Trophoblast cell (in vitro differentiated cells and primary cell): ENCODE measurements at regions not wholly inside any gene's neighbourhood (a gene's known extent, or its start where the extent isn't known, plus 50 kb on each side); places are given as distances from the start of the nearest gene placed in this dataset.

Experiments
- DNase-seq, 2 donors: peaks; one replicate each; pipeline ENCODE4 v3.0.0-alpha.2; 2016
- H2AFZ ChIP-seq: 2 replicates; pipeline ENCODE4 v1.6.1; 2013; ENCODE audit warnings: low read length, moderate library complexity, mild to moderate bottlenecking; ENCODE audit not compliant: insufficient read depth, poor library complexity
- H2AK5ac ChIP-seq: 2 replicates; pipeline ENCODE4 v1.6.1; 2013; ENCODE audit warnings: mild to moderate bottlenecking, low read length
- H2BK120ac ChIP-seq: 2 replicates; pipeline ENCODE4 v1.6.1; 2013; ENCODE audit warnings: low read length, mild to moderate bottlenecking, moderate library complexity; ENCODE audit not compliant: insufficient read depth, poor library complexity
- H2BK12ac ChIP-seq: 2 replicates; pipeline ENCODE4 v1.6.1; 2013; ENCODE audit warnings: mild to moderate bottlenecking, low read length, moderate library complexity
- H2BK5ac ChIP-seq: 2 replicates; pipeline ENCODE4 v1.6.1; 2013; ENCODE audit warnings: low read length, low read depth, moderate library complexity, mild to moderate bottlenecking; ENCODE audit not compliant: poor library complexity
- H3K14ac ChIP-seq: 2 replicates; pipeline ENCODE4 v1.6.1; 2013; ENCODE audit warnings: mild to moderate bottlenecking, low read length
- H3K18ac ChIP-seq: 2 replicates; pipeline ENCODE4 v1.6.1; 2013; ENCODE audit warnings: mild to moderate bottlenecking, low read length
- H3K23ac ChIP-seq: 2 replicates; pipeline ENCODE4 v1.6.1; 2013; ENCODE audit warnings: low read length
- H3K27ac ChIP-seq: 2 replicates; pipeline ENCODE4 v1.5.1; 2013; ENCODE audit warnings: low read depth, mild to moderate bottlenecking, inconsistent platforms, low read length, moderate library complexity
- H3K27me3 ChIP-seq: 2 replicates; pipeline ENCODE4 v1.6.1; 2013; ENCODE audit warnings: inconsistent platforms, mild to moderate bottlenecking, low read length, moderate library complexity; ENCODE audit not compliant: insufficient read depth
- H3K36me3 ChIP-seq, 2 experiments: 1 replicate in 1 of 2; 2 replicates in 1 of 2; pipeline ENCODE4 v1.6.1; 2013; ENCODE audit warnings: low read length in 2 of 2, mild to moderate bottlenecking in 2 of 2, moderate library complexity in 1 of 2; ENCODE audit not compliant: insufficient read depth in 2 of 2, control insufficient read depth in 1 of 2
- H3K4ac ChIP-seq: 2 replicates; pipeline ENCODE4 v1.6.1; 2013; ENCODE audit warnings: low read depth, mild to moderate bottlenecking, low read length, moderate library complexity
- H3K4me1 ChIP-seq, 2 experiments: 1 replicate in 1 of 2; 2 replicates in 1 of 2; pipeline ENCODE4 v1.6.1; 2013; ENCODE audit warnings: low read length in 2 of 2, mild to moderate bottlenecking in 2 of 2, moderate library complexity in 1 of 2; ENCODE audit not compliant: insufficient read depth in 2 of 2, control insufficient read depth in 1 of 2
- H3K4me2 ChIP-seq: 2 replicates; pipeline ENCODE4 v1.6.1; 2013; ENCODE audit warnings: inconsistent platforms, mild to moderate bottlenecking, low read length, moderate library complexity
- H3K4me3 ChIP-seq: 2 replicates; pipeline ENCODE4 v1.5.1; 2013; ENCODE audit warnings: mild to moderate bottlenecking, low read depth, low read length, inconsistent platforms
- H3K79me1 ChIP-seq: one replicate; pipeline ENCODE4 v1.6.1; 2013; ENCODE audit warnings: low read length
- H3K79me2 ChIP-seq: 2 replicates; pipeline ENCODE4 v1.6.1; 2013; ENCODE audit warnings: low read length, mild to moderate bottlenecking; ENCODE audit not compliant: control insufficient read depth, insufficient read depth, poor library complexity
- H3K9ac ChIP-seq: 2 replicates; pipeline ENCODE4 v1.6.1; 2013; ENCODE audit warnings: mild to moderate bottlenecking, low read length
- H3K9me3 ChIP-seq: 2 replicates; pipeline ENCODE4 v1.6.1; 2013; ENCODE audit warnings: low read depth, mild to moderate bottlenecking, control low read depth, inconsistent platforms, low read length; ENCODE audit not compliant: insufficient read depth
- H4K12ac ChIP-seq: 2 replicates; pipeline ENCODE4 v1.6.1; 2013; ENCODE audit warnings: low read depth, mild to moderate bottlenecking, low read length, moderate library complexity
- H4K8ac ChIP-seq: 2 replicates; pipeline ENCODE4 v1.6.1; 2013; ENCODE audit warnings: low read depth, mild to moderate bottlenecking, low read length, moderate library complexity
- H4K91ac ChIP-seq: one replicate; pipeline ENCODE4 v1.6.1; 2013; ENCODE audit warnings: low read depth, mild to moderate bottlenecking, low read length, moderate library complexity
- WGBS: extraction: QIAGEN DNeasy Blood & Tissue Kit; methylation state at CpG from one replicate; pipeline ENCODE4 v1.1.7; 2013; ENCODE audit warnings: missing lambda C conversion rate; ENCODE audit not compliant: insufficient read length, insufficient coverage; ENCODE audit errors: extremely low coverage; 5-methylcytosine and 5-hydroxymethylcytosine counted together

GRCh38 chr20:10784554-10785183 lies 110.9 kb upstream of the JAG1 start:
- H2BK120ac ChIP-seq, result no peak overlapping the region
- no peak overlapping the region for H3K27ac ChIP-seq
- H4K12ac ChIP-seq, result no peak overlapping the region
- H4K8ac ChIP-seq, result no peak overlapping the region
- no peak for DNase-seq
- H3K18ac ChIP-seq, result no peak overlapping the region
- H3K4me3 ChIP-seq, result no peak overlapping the region
- no peaks in the 10 kb centered on the region for H3K9me3 ChIP-seq
- no peak overlapping the region for H2AFZ ChIP-seq
- H3K23ac ChIP-seq, result no peak overlapping the region
- H3K79me1 ChIP-seq, result no peaks in the 10 kb centered on the region
- peaks cover 5% of the 10 kb centered on the region for H3K27me3 ChIP-seq
- H3K4me2 ChIP-seq, result no peak overlapping the region
- H3K79me2 ChIP-seq, result no peaks in the 10 kb centered on the region
- no peak overlapping the region for H4K91ac ChIP-seq
- no peak overlapping the region for H2AK5ac ChIP-seq
- H3K4me1 ChIP-seq, result peaks cover 0 to 6% of the 10 kb centered on the region in 2 experiments
- H3K4ac ChIP-seq, result no peak overlapping the region
- H2BK5ac ChIP-seq, result no peak overlapping the region
- H3K9ac ChIP-seq, result no peak overlapping the region
- no peaks in the 10 kb centered on the region for H3K36me3 ChIP-seq
- no peak overlapping the region for H2BK12ac ChIP-seq
- WGBS, result no CpG with 5 or more reads among the region's 6 CpGs
- H3K14ac ChIP-seq, result no peak overlapping the region

- Histone ChIP-seq H3K4ac (no peak overlapping the region), H3K23ac (no peak overlapping the region), H3K4me1 (peaks cover 0 to 10% of the 10 kb centered on the region in 2 experiments), H3K79me1 (no peaks in the 10 kb centered on the region), H3K4me2 (no peak overlapping the region), H2AFZ (no peak overlapping the region), H3K27me3 (peaks cover 5% of the 10 kb centered on the region), H2AK5ac (no peak overlapping the region), H3K9ac (no peak overlapping the region), H4K8ac (no peak overlapping the region), H3K9me3 (no peaks in the 10 kb centered on the region), H3K27ac (no peak overlapping the region), H3K36me3 (no peaks in the 10 kb centered on the region), H3K14ac (no peak overlapping the region), H4K91ac (no peak overlapping the region), H4K12ac (no peak overlapping the region), H2BK12ac (no peak overlapping the region), H2BK120ac (no peak overlapping the region), H3K4me3 (no peak overlapping the region), H2BK5ac (no peak overlapping the region), H3K79me2 (no peaks in the 10 kb centered on the region), H3K18ac (no peak overlapping the region)
- DNase-seq, result no peak
- WGBS, result no CpG with 5 or more reads among the region's 1 CpG
These were observed 112.9 kb upstream of the JAG1 start for GRCh38 chr20:10786678-10787077.

- no peak overlapping the region for H2AK5ac ChIP-seq
- no peak overlapping the region for H2BK120ac ChIP-seq
- peaks cover 0 to 10% of the 10 kb centered on the region in 2 experiments for H3K4me1 ChIP-seq
- no peaks in the 10 kb centered on the region for H3K36me3 ChIP-seq
- H4K91ac ChIP-seq, result no peak overlapping the region
- H2BK12ac ChIP-seq, result peak overlapping the region; percentile 56
- H3K18ac ChIP-seq, result no peak overlapping the region
- no peak overlapping the region for H3K9ac ChIP-seq
- H3K27me3 ChIP-seq, result peaks cover 2% of the 10 kb centered on the region
- H4K12ac ChIP-seq, result no peak overlapping the region
- H3K4me3 ChIP-seq, result no peak overlapping the region
- no peak overlapping the region for H3K14ac ChIP-seq
- no peak overlapping the region for H3K4ac ChIP-seq
- H4K8ac ChIP-seq, result no peak overlapping the region
- H2BK5ac ChIP-seq, result no peak overlapping the region
- no peaks in the 10 kb centered on the region for H3K79me1 ChIP-seq
- H3K23ac ChIP-seq, result no peak overlapping the region
- H3K79me2 ChIP-seq, result no peaks in the 10 kb centered on the region
- no CpG with 5 or more reads among the region's 2 CpGs for WGBS
- no peak overlapping the region for H3K4me2 ChIP-seq
- no peak for DNase-seq
- H2AFZ ChIP-seq, result no peak overlapping the region
- no peak overlapping the region for H3K27ac ChIP-seq
- H3K9me3 ChIP-seq, result no peaks in the 10 kb centered on the region
These were observed 114.3 kb upstream of the JAG1 start for GRCh38 chr20:10788055-10788454.

- no peak overlapping the region for H2BK5ac ChIP-seq
- H3K27ac ChIP-seq, result no peak overlapping the region
- H2AK5ac ChIP-seq, result no peak overlapping the region
- H3K4me3 ChIP-seq, result no peak overlapping the region
- no CpG with 5 or more reads among the region's 4 CpGs for WGBS
- H3K18ac ChIP-seq, result no peak overlapping the region
- H3K4ac ChIP-seq, result no peak overlapping the region
- H3K36me3 ChIP-seq, result no peaks in the 10 kb centered on the region
- no peak overlapping the region for H3K14ac ChIP-seq
- H2BK120ac ChIP-seq, result no peak overlapping the region
- no peaks in the 10 kb centered on the region for H3K9me3 ChIP-seq
- no peak overlapping the region for H4K91ac ChIP-seq
- no peak overlapping the region for H2AFZ ChIP-seq
- H3K9ac ChIP-seq, result no peak overlapping the region
- H3K79me2 ChIP-seq, result no peaks in the 10 kb centered on the region
- no peak overlapping the region for H2BK12ac ChIP-seq
- no peak overlapping the region for H4K8ac ChIP-seq
- H4K12ac ChIP-seq, result no peak overlapping the region
- peaks cover 2% of the 10 kb centered on the region for H3K27me3 ChIP-seq
- H3K4me2 ChIP-seq, result no peak overlapping the region
- DNase-seq, result no peak
- H3K4me1 ChIP-seq, result peaks cover 0 to 10% of the 10 kb centered on the region in 2 experiments
- no peaks in the 10 kb centered on the region for H3K79me1 ChIP-seq
- no peak overlapping the region for H3K23ac ChIP-seq
These were observed 115.1 kb upstream of the JAG1 start for GRCh38 chr20:10788877-10789276.
